AG10803 (cell line): ENCODE measurements at regions not wholly inside any gene's neighbourhood (a gene's known extent, or its start where the extent isn't known, plus 50 kb on each side); places are given as distances from the start of the nearest gene placed in this dataset.

Source experiments
- DNase-seq: peaks from one replicate; pipeline ENCODE4 v3.0.0; 2010; ENCODE audit warnings: low read depth
- H3K4me3 ChIP-seq: 2 replicates; pipeline ENCODE4 v1.5.1; 2011; ENCODE audit warnings: mild to moderate bottlenecking, low read length, control low read depth
- CTCF ChIP-seq: conservative IDR thresholded peaks from 2 replicates; pipeline ENCODE4 v1.5.1; 2011; ENCODE audit warnings: mild to moderate bottlenecking, low read length, control low read depth, inconsistent platforms

- no peak overlapping the region for H3K4me3 ChIP-seq
- no peak for DNase-seq
- no peak for TF ChIP-seq CTCF
Measured at GRCh38 chr4:152211936-152212653, 323.8 kb downstream of the FBXW7 start.

- peak; percentile 4 for DNase-seq
- H3K4me3 ChIP-seq: no peak overlapping the region
- TF ChIP-seq CTCF: no peak
Measured at GRCh38 chr4:152209772-152210493, 326.0 kb downstream of the FBXW7 start.

DNA sequence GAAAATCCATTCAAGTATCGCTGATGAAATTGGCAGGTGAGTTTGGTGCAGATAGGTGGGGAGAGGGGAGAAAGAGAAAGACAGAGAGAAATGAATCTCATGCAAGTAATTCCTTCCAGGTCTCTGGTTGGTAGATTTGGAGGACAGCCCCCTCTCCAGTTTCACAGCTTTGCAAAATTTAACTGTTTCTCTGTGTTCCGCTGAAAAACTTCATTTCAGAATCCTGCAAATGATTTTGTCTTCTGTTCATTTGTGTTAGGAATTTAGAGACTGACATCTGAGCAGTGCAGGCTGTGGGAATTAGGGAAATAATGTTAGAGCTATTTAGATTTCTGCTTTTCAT, 328.5 kb downstream of the FBXW7 start:
- H3K4me3 ChIP-seq: no peak overlapping the region
- no peak for DNase-seq
- no peak for TF ChIP-seq CTCF

DNA sequence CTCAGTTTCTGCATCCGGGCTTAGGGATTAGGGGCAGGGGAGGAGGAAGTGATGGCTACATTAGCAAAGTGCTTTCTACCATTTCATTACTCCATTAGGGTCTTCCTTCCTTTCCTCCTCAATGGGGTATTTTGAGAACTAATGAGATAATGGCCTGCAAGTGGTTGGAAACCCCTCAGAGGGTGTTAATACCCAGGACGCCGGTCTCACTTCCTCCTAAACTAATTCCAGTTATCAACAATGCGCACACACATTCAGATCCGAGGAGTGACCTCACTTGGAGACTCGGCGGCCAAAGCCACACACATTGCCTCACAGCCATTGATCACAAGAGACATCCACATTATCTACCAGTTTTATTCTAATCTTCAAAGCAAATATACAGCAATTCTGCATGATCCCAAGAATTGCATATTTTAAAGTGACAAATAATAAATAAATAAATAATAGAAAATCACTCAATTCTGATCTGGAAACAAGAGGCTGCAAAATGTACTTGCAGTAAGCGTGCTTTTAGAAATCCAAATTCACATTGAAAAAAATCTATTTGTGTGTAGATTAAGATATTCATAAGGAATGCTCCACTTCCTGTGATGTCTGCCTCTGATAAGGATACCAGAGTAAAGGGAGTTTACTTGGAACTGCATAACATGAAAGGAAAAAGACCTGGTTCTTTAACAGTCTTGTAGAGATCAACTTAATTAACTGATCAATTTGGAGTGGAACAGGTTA, 329.1 kb downstream of the FBXW7 start:
- no peak for TF ChIP-seq CTCF
- no peak overlapping the region for H3K4me3 ChIP-seq
- DNase-seq: peak; percentile 6

DNA sequence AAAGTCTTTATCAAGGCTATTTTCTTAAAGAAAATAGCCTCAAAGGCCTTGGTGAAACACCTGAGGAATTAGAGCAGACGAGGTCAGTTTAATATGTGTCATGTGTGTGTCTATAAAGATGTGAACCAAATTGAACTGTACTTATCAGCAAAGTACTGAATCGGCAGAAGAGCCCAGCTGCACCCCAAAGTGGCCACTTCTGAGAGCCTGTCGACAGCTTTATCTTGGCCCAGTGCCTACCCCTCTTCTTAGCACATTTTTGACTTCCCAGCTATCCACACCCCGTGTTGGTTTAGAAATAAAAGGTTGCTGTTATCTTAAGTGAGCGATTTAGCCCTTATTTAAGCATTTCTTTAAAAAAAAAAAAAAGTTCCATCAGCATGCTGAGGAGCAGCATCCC, 329.7 kb downstream of the FBXW7 start:
- no peak overlapping the region for H3K4me3 ChIP-seq
- no peak for TF ChIP-seq CTCF
- no peak for DNase-seq

DNA sequence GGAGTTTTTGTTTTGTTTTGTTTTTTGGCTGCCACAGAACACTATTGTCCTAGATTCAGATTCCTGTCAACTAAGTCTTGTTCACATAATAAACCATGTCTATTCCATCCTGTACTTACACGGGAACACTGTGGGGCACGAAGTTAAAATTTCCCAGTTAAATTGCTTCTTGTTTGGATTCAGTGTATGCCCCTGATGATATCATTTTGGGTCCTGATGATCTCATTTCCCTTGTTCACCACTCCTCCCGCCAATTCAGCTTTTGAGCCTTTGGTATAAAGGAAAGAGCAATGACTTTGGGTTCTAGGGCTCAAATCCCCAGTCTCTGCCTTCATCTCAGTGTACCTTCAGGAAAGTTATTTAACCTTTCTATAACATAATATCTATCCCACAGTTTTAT, 333.5 kb downstream of the FBXW7 start:
- no peak for DNase-seq
- TF ChIP-seq CTCF: no peak
- no peak overlapping the region for H3K4me3 ChIP-seq
